Testis (tissue), 2 donors: ENCODE measurements at regions not wholly inside any gene's neighbourhood (a gene's known extent, or its start where the extent isn't known, plus 50 kb on each side); places are given as distances from the start of the nearest gene placed in this dataset.

ENCODE experiments used
- DNase-seq: peaks from one replicate; pipeline ENCODE4 v3.0.0-alpha.2; 2019
- H3K27ac ChIP-seq, 2 donors: fragments of 200-600 bp; sonication (generic); one replicate each; pipeline ENCODE4 v1.5.1; 2019
- H3K27me3 ChIP-seq: fragments of 200-600 bp; sonication (generic); one replicate; pipeline ENCODE4 v1.5.1; 2019
- H3K36me3 ChIP-seq: fragments of 200-600 bp; sonication (generic); one replicate; pipeline ENCODE4 v1.5.1; 2017; ENCODE audit warnings: low read depth; ENCODE audit errors: missing control alignments
- H3K4me1 ChIP-seq: fragments of 200-600 bp; sonication (generic); one replicate; pipeline ENCODE4 v1.5.1; 2019
- H3K4me3 ChIP-seq, 2 donors: fragments of 200-600 bp; sonication (generic); one replicate each; pipeline ENCODE4 v1.5.1; 2017 to 2019
- H3K9me3 ChIP-seq: fragments of 200-600 bp; sonication (generic); one replicate; pipeline ENCODE4 v1.5.1; 2017
- POLR2A ChIP-seq: fragments of 450-650 bp; IDR thresholded peaks from one replicate; pipeline ENCODE4 v1.6.1; 2017; ENCODE audit warnings: antibody characterized with exemption, mild to moderate bottlenecking, moderate library complexity
- WGBS, 2 donors: methylation state at CpG; one replicate each; pipeline ENCODE4 v1.1.5; 2018; 5-methylcytosine and 5-hydroxymethylcytosine counted together
- intact Hi-C: fragments of 100-400 bp; cut with DNase I; formaldehyde crosslinking; loops from one replicate; pipeline ENCODE4 v1.15.1; 2023; ENCODE audit warnings: low total_unique reads
- TF ChIP-seq, protein P1 (sequence below), 3 experiments: fragments of 450-650 bp in 2 of 3; fragments of 200-600 bp in 1 of 3; sonication (generic) in 1 of 3; IDR thresholded peaks; one replicate each; pipeline ENCODE4 v1.5.1; 2016 to 2019; ENCODE audit warnings: antibody characterized with exemption in 3 of 3, mild to moderate bottlenecking in 2 of 3, moderate library complexity in 1 of 3

DNA sequence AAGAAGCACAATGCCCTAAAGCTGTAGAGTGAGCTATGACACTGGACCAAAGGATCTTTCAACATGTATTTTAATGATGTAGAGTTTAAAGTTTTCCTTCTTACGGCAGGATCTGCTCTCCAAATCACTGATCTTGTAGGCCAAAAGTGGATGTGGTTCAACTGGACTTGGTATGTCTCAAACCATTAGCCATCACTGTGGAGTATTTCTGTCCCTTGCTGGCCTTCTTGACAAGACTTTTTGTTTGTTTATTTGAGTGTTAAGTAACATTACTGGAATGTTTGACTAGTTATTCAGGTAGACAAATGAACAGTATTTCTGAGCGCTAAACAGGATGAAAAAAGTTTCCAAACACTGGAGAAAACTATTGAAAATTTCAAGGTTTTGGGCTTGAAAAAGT is 472.7 kb upstream of the CFAP20DC start:
- Histone ChIP-seq H3K27ac (no peak overlapping the region), H3K9me3 (no peaks in the 10 kb centered on the region), H3K4me1 (no peaks in the 10 kb centered on the region), H3K27me3 (no peaks in the 10 kb centered on the region), H3K4me3 (no peak overlapping the region), H3K36me3 (no peaks in the 10 kb centered on the region)
- no peak for TF ChIP-seq POLR2A
- TF ChIP-seq, protein P1, sequence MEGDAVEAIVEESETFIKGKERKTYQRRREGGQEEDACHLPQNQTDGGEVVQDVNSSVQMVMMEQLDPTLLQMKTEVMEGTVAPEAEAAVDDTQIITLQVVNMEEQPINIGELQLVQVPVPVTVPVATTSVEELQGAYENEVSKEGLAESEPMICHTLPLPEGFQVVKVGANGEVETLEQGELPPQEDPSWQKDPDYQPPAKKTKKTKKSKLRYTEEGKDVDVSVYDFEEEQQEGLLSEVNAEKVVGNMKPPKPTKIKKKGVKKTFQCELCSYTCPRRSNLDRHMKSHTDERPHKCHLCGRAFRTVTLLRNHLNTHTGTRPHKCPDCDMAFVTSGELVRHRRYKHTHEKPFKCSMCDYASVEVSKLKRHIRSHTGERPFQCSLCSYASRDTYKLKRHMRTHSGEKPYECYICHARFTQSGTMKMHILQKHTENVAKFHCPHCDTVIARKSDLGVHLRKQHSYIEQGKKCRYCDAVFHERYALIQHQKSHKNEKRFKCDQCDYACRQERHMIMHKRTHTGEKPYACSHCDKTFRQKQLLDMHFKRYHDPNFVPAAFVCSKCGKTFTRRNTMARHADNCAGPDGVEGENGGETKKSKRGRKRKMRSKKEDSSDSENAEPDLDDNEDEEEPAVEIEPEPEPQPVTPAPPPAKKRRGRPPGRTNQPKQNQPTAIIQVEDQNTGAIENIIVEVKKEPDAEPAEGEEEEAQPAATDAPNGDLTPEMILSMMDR (IDR thresholded peaks at IDR 0.05), result no peak
- no peak for DNase-seq
- WGBS, 2 donors, result 93 to 99% methylated on average over 2 of the region's 2 CpGs
- intact Hi-C loops, result no loop called here

DNA sequence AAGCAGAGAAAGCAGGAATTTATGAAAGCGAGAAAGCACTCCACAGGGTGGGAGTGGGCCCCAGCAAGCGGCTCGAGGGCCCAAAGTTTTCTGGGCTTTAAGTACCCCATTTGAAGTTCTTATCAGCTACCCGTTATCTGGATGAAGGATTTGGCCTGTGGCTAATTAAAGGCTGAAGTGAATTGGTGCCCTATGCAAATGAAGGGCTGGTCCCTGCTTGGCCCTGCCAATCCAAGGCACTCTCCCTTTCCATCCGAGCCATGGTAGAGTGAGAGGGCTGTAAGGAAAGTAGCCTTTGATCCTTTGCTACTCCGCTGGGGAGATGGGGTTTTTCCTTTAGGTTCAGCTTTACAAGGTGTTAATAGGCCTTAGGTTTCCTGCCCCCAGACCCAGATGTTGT is 469.3 kb upstream of the CFAP20DC start:
- DNase-seq, result no peak
- no peaks in the 10 kb centered on the region for H3K36me3 ChIP-seq
- WGBS, 2 donors, result 76 to 80% methylated on average over 6 of the region's 6 CpGs
- H3K27ac ChIP-seq, result no peak overlapping the region
- intact Hi-C loops, result no loop called here
- H3K27me3 ChIP-seq, result no peaks in the 10 kb centered on the region
- H3K9me3 ChIP-seq, result no peaks in the 10 kb centered on the region
- TF ChIP-seq, protein P1 (IDR thresholded peaks at IDR 0.05), result no peak
- TF ChIP-seq POLR2A, result no peak
- no peak overlapping the region for H3K4me3 ChIP-seq
- H3K4me1 ChIP-seq, result no peaks in the 10 kb centered on the region

DNA sequence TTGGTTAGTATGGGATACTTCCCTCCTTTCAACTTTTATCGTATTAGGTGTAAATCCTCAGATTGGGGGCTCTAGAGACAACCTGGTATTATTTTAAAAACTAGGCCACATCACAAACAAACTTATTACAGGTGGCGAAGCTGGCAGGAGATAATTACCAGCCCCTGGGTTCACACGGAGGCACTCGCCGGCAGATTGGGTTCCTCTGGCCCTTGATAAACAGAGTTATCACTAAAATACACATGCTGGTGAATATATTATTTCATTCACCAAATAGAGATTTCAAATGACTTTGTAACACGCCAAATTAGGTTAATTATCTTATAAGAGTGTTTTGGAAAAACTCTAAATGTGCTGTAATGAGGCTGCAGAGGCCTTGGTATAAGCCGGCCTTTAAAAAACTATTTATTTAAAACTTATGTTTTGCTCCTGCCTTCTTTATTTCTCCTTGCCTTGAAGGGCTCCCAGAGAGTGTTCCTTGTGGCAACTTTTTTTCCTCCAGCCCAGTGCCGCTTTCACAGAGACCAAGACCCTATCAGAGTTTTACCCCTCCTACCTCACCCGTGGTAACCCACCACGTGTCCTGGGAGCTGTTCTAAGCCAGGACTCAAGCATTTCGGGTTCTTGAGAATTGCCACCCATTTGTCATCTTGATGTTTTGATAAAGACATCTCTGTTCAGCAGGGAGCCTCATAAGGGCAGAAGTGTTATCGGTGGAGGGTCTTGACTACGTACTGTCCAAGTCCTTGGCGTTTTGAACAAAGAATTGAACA is 468.6 kb upstream of the CFAP20DC start:
- Histone ChIP-seq H3K27me3 (no peaks in the 10 kb centered on the region), H3K27ac (no peak overlapping the region), H3K36me3 (no peaks in the 10 kb centered on the region), H3K9me3 (no peaks in the 10 kb centered on the region), H3K4me3 (no peak overlapping the region), H3K4me1 (no peaks in the 10 kb centered on the region)
- WGBS, 2 donors, result 80 to 83% methylated on average over 14 of the region's 14 CpGs
- TF ChIP-seq, protein P1 (IDR thresholded peaks at IDR 0.05), result no peak
- no peak for TF ChIP-seq POLR2A
- DNase-seq, result no peak
- intact Hi-C loops, result no loop called here

DNA sequence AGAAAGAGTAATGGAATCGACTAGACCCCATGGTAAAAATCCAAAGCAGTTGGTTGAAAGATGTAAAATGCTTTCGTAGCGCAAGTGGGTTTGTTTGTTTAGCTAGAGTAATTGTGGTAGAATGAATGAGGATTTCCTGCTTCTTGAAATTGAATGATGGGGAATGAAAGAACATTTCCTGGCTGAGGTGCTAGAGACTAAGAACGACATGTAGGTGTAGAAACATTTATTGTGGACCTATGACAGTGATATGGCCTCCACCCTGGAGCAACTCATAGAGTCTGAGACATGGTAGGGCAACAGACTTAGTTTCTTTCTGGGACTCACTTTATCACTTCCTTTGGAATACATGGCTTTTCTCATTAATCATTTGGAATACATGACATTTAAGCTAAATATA is 467.6 kb upstream of the CFAP20DC start:
- H3K27me3 ChIP-seq, result no peaks in the 10 kb centered on the region
- H3K4me3 ChIP-seq, result no peak overlapping the region
- H3K36me3 ChIP-seq, result no peaks in the 10 kb centered on the region
- H3K27ac ChIP-seq, result no peak overlapping the region
- intact Hi-C loops, result no loop called here
- no peak for TF ChIP-seq POLR2A
- TF ChIP-seq, protein P1 (IDR thresholded peaks at IDR 0.05), result no peak
- no peaks in the 10 kb centered on the region for H3K4me1 ChIP-seq
- 76 to 88% methylated on average over 4 of the region's 4 CpGs for WGBS, 2 donors
- no peak for DNase-seq
- no peaks in the 10 kb centered on the region for H3K9me3 ChIP-seq

DNA sequence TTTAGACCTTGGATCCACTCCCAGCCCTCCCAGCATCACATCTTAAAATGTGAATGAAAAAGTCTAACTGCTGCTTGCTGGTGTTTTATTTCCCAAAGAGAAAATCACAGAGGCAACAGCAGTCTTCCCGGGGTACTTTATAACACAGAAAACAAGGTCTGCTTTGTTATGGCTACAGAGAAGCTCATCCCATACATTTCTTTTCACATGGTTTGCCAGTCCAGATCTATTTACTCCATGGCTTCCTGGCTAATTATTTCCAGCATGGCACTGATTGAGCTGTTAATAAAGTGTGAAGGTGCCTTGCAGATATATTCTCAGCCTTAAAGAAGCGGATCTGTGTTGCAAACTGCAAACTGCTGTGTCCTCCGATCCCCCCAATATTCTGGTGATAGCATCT is 466.1 kb upstream of the CFAP20DC start:
- WGBS, 2 donors, result 74 to 76% methylated on average over 3 of the region's 3 CpGs
- Histone ChIP-seq H3K4me1 (no peaks in the 10 kb centered on the region), H3K27me3 (no peaks in the 10 kb centered on the region), H3K27ac (no peak overlapping the region), H3K4me3 (no peak overlapping the region), H3K36me3 (no peaks in the 10 kb centered on the region), H3K9me3 (no peaks in the 10 kb centered on the region)
- DNase-seq, result no peak
- TF ChIP-seq, protein P1 (IDR thresholded peaks at IDR 0.05), result no peak
- TF ChIP-seq POLR2A, result no peak
- intact Hi-C loops, result no loop called here
